Renal cortex interstitium (tissue), 11 donors: ENCODE measurements at regions not wholly inside any gene's neighbourhood (a gene's known extent, or its start where the extent isn't known, plus 50 kb on each side); places are given as distances from the start of the nearest gene placed in this dataset.
A peak's percentile ranks its signal among the peaks of the same experiment; 100 is the strongest.
"Not testable (repeated sequence)": the region's sequence is repeated elsewhere in the genome, so short reads cannot be mapped to it uniquely, and the experiment has no call there.

Experiments used
- DNase-seq, 11 donors: peaks; one replicate each; pipeline ENCODE4 v3.0.0-alpha.2; 2013; ENCODE audit warnings: low read depth in 9 of 11, low spot score in 4 of 11; ENCODE audit errors: extremely low read depth in 1 of 11

DNA sequence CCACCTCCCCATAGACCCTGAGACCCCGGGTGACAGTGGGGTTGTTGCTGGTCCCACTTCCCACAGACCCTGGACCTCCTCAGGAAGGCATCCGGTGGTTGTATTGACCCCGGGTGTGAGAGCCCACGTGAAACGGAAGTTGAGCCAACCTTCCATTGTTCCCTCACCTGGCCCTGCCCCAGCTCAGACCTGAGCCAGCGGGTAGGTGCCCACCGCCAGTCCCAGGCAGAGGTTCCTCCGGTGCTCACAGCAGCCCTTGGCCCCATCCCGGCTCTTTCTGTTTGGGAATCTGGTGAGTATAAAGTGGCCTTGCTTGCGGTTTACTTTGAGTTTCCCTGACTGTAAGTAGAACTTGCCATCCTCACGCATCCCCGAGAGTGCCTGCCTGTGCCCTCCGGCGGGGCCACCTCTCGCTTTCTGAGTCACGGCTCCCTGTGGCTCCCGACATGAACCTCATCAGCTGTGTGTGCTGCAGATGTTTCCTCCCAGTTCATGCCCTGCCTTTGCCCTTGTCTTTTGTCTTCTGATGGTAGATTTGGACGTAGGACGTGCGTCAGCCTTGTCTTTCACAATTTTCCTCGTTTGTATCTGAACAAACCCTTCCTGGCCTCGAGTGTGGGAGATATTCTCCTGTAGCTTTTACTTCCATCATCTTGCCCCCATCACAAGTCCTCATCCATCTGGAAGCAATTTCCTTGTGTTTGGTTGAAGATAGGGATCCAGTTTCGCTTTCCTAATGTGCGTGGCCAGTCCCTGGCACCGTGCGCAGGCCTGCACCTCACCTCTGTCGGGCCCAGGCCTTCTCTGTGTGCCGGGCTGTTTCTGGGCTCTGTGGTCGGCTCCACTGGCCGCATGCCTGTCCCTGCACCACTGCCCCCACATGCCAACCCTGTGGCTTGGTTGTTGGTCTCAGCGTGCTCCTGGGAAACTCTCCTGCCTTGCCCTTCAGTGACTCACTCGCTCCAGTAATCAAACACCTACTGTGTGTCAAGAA lies 76.0 kb downstream of the METRNL start:
- DNase-seq, result no peak

DNA sequence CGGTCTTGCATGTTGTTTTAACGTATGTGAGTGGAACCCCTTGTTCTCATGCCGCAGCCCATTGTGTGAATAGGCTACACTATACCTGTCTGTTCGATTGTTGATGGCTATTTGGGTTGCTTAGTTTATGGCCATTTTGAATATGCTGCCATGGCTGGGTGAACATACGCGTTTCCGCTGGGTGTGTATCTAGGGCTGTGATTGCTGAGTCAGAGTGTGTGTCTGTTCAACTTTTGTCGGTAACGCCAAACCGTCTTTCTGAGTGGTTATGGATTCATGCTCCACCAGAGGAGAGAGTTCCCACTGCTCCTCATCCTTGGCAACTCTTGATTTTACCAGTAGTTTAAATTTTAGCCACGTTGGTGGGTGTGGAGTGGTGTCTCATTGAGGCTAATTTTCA lies 77.0 kb downstream of the METRNL start:
- no peak for DNase-seq

DNA sequence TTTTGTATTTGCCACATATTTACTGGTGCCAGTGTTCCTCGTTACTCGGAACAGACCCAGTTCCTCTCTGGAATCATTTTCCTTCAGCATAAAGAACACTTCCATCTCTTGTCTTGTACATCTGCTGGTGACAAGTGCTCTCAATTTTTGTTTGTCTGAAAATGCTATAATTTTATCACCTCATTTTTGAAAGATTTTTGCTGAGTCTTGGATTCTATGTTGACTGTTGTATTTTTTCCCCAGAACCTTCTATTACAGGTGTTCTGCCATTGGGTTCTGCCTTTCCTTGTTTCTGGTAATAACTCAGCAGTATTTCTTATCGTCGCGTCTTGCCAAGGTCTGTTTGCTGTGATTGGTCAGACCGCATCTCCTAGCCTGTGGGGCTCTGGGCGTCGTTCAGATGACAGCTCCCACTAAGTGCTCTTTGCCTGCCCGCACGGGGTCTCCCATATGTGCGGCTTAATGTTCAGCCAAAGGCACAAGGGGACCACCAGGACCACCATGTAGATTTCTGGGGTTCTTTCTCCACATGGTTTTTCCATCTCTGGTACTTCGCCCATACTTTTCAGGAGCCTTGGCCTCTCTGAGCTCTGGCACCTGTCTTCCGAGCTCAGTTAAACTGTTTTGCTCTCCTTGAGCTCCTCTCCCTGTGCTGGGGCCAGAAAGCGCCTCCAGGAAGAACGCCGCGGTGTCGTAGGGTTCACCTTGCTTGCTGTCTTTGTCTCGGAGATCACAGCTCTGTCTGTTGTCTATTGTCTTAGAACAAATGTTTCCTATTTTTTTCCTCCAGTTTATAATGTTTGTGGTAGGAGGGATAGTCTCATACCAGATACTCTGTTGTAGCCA lies 80.0 kb downstream of the METRNL start:
- no peak for DNase-seq

DNA sequence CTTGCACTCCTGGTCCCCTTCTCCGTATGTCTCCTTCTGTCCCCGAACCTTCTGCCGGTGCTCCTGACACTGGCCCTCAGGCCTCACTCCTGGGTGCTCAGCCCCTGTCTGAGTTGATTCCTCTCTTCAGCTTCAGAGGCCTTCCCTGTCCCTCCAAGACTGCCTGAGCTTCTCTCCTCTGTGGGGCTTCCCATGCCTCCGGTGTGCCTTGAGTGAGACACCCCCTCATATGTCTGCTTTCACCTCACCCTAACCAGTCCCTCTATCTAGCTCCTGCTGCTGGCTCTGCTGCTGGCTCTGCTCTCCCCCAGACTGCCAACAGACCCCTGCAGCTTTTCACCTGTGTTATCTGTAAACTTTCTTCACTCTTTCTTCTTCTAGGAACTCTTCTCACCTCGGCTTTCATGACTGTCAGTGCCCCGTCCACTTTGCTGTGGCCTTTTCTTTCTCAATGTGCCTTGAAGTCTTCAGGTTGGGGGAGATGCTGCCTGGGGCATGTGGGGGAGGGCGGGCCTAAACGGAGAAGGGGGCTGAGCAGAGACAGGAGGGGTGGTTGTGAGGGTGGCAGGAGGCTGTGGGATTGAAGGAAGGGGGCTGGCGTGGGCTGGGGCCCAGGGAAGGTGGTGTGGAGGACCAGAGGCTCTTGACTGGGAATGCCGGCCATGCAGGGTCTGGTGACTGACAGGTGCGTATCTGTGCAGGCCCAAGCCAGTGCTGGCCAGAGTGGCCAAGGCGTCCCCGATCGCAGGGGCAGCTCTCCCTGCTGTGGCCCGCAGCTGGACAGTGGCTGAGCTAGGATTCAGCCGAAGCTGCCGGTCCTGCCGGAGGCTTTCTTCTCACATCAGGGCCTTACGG lies 81.3 kb downstream of the METRNL start:
- no peak for DNase-seq

DNA sequence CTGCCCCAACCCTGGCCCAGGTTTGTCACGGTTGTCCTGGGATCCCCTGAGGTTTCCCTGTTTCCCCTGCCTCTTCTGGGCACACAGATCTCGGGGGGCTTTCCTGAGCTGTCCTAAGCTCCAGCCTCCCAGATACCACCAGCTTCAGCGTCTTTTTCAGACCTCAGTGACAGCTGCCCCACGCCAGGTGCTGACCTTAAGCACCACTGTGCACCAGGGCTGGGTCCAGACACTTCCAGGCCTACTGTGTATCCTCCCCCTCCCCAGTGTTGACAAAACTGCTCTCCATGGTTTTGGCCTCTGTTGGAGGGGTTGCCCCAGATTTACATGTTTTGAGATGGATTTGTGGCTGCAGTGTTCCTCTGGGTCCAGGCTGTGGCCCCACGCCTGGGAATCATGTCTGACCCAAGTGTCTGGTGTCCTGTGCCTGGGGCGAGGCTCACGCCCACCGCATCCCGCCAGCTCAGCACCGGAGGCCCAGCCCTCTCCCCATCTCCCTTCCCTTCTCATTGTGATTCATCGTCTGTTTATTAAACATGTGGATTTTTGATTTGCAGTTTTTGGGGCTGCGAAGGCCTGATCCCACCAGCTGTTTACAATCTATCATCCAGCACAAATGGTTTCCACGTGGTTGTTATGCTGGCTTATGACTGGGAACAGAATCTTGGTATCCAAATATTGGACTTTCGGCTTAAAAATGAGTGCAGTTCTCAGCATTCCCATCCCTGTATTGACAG lies 82.1 kb downstream of the METRNL start:
- peak in 6 of 11 donors; percentile 48 to 65 (median 60) for DNase-seq

DNA sequence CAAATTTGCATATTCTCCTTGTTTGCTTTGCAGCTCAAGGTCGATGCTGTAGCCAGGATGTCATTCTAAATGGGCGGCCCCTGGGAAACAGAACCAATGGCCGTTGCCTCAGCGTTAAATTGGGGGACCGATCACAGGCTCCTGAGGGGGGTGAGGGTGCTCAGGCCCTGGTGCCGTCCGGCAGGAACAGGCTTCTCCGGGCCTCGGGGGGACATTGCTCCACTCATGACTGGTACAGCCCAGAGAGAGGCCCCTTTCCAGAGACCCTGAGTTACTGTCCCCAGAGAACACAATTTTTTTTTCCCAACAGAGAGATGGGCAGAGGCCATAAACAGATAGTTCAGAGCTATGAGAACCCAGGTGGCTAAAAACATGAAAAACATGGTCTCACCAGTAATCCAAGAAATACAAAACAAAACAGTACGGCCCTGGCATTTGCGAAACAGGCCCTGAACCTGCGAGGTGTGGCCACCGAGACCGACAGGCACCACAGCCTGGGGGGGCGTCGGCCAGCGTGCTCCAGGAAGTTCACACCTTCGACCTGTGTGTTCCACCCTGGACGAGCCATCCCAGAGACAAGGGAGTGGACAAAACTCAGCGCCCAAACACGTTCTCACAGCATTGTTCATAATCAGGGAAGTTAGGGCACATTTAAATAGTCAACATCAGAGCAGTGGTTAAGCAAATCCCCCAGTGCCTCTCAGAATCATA lies 82.8 kb downstream of the METRNL start:
- no peak for DNase-seq

DNA sequence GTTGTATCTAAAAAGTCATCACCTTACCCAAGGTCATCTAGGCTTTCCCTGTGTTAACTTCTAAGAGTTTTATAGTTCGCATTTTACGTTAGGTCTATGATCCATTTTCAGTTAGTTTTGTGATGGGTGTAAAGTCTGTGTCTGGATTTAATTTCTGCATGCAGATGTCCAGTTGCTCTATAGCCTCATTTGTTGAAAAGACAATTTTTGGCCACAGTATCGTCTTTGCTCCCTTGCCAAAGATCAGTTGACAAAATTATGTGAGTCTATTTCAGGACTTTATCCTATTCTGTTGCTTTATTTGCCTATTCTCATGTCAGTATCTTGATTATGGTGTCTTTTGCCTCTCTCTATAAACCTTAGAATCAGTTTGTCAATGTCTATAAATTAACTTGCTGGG lies 85.1 kb downstream of the METRNL start:
- no peak for DNase-seq

DNA sequence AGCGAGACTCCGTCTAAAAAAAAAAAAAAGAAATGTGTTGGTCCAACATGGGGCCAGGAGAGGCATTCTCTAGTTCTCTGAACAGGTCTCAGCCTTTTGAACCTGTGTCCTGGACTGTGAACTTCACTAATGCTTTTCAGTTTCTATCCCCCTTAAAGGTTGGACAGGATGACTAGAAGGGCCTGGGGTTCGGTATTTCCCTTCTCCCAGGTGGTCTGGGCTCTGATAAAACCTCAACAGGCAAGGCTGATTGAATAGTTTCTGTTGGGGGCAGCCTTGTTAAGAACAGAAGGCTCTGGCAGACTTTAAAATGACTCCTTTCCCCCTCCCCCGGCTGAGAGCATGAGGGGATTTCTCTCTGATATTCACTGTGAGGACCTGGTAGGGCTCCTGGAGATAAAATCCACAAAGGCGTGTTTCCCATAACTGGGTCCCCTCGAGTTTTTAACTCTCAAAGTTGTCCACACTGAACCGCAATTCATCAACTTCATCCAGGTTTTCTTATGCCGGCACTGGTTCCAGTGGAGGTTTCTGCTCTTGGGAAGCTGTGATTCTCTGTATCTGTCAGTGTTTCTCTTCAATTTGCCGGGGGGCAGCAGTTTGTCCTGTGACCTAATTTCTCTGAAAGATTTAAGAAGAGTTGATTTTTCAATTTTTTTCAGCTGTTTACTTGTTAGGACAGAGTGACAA lies 91.3 kb downstream of the METRNL start:
- DNase-seq, result no peak

DNA sequence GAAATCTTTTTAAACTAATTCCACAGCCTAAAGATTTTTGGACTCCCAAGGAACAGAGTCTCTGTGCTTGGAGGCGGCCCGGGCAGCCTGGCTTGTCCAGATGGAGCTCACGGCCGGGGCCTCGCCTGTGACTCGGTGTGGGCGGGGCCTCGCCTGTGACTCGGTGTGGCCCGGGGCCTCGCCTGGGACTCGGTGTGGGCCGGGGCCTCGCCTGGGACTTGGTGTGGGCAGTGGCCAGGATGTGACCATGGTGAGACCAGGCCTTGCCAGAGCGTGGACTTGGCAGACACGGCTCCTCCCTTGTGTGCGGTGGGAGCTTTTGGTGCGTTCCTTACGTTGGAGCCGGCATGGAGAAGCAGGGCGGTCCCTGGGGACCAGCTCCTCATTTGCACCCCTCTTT lies 92.3 kb downstream of the METRNL start:
- no peak for DNase-seq

DNA sequence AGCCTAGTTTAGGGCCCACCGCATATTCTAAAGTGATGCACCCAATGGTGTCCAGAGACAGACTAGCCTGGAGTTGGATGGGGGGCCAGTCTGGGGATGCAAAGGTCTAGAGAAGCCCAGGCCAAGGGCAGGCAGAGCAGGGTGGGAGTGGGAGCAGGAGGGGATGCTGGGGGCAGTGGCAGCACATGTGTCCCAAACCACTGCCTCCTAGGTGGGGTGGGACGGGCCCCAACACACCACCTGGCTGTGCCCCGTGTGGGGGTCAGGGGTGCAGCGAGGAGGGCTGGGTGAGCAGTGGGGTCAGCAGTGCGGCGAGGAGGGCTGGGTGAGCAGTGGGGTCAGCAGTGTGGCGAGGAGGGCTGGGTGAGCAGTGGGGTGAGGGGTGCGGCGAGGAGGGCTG lies 92.7 kb downstream of the METRNL start:
- not testable (repeated sequence) for DNase-seq

DNA sequence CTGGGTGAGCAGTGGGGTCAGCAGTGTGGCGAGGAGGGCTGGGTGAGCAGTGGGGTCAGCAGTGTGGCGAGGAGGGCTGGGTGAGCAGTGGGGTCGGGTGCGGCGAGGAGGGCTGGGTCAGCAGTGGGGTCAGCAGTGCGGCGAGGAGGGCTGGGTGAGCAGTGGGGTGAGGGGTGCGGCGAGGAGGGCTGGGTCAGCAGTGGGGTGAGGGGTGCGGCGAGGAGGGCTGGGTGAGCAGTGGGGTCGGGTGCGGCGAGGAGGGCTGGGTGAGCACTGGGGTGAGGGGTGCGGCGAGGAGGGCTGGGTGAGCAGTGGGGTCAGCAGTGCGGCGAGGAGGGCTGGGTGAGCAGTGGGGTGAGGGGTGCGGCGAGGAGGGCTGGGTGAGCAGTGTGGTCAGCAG lies 93.2 kb downstream of the METRNL start:
- DNase-seq, result not testable (repeated sequence)

DNA sequence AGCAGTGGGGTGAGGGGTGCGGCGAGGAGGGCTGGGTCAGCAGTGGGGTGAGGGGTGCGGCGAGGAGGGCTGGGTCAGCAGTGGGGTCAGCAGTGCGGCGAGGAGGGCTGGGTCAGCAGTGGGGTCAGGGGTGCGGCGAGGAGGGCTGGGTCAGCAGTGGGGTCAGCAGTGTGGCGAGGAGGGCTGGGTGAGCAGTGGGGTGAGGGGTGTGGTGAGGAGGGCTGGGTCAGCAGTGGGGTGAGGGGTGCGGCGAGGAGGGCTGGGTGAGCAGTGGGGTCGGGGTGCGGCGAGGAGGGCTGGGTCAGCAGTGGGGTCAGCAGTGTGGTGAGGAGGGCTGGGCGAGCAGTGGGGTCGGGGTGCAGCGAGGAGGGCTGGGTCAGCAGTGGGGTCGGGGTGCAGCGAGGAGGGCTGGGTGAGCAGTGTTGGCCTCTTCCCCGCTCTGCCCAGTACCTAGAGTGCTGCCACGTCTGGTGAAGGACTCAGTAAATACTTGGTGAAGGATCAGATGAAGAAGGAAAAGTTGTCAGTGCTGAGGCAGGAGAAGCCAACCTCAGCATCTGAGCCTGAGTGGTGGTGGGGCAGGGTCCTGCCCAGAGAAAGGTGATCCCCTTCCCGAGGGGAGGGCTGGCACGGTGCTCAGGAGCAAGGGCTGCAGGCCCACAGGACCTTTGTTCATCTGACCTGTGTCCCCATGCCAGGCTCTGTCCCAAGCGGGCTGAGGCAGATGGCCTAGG lies 93.9 kb downstream of the METRNL start:
- not testable (repeated sequence) for DNase-seq

DNA sequence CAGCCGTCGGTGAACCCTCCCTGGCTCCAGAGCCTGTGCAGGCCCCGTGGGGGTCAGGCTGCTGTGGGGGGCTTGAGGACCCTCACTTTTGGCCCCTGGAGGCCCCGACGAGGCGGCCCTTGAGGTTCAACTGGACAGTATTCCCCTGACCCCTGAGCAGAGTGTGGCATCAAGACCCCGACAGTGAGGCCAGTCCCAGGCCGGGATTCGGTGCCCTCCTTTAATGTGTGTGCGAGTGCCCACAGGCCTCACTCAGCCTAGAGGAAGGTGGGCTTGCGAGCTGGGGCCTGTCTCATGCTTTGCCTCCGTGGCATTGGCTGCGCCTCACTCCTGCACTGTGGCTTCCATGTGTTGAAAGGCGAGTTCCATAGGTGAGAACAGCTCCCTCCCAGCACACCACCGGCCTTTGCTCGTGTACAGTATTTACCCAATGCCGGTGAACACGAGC lies 94.5 kb downstream of the METRNL start:
- DNase-seq, result no peak

DNA sequence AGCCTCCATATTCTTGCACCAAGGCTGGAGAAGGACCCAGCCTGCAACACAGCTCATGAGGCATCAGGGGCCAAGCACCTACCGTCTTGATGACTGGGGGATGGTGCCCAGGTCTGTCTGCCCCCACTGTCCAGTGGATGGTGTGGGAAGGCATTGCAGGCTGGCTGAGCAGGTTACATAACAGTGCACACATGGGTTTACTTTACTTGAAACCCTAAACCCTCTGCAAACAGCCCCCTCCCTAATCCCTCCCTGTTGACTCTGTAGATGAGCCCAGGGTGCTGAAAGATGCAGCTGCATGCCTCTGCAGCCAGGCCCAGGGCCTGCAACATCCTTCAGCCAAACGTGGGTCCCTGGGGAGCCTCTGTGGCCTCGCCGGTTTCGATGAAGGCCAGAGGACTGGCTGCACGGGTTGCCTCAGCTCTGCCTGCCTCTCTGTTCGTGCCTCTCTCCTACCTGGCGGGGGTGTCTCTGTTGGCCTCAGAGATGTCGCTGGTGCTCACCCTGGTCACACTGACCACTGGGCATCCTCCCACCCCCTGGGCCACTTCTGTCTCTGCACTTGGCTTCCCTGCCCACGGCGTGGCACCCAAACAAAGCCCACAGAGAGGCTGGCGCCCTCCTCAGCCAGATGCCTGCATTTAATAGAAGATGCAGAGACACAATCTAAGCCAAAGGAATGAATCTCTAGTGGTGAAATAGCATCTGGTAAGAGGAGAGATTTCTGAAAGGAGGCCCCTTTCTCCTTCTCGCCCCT lies 95.1 kb downstream of the METRNL start:
- DNase-seq, result peak in 2 of 11 donors; percentile 56 to 71

DNA sequence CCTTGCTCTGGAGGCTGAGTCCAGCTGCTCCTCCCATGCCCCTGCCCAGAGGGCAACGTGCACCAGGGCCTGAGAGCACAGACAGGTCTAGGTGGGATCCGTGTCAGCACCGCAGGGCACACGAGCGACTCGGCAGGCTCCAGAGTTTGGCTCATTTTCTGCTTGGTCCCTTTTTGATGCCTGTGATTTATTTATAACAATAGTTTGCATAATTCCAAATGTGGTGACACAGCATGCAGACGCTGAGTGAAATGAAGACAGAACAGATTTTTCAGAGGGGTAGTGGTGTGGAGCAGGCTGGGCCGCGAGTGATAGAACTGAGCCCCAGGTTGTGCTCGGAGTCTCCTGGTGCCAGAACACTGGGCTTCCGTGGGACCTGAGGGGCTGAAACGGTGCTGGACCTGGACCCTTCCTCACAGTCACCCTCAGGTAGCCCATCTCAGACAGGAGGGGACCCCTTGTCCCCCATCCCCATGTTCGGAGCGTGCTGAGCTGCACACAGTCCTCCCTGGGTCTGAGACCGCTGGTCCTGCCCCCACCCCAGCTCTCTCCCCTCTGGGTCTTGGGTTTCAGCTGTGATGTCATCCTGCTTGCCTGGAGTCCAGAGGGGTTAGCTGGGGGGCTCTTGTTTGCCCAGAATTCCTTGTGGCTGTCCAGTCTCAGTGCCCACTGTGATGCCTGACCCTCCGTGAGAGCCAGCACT lies 95.9 kb downstream of the METRNL start:
- no peak for DNase-seq
